Thyroid gland (tissue), 4 donors: ENCODE measurements at regions not wholly inside any gene's neighbourhood (a gene's known extent, or its start where the extent isn't known, plus 50 kb on each side); places are given as distances from the start of the nearest gene placed in this dataset.

Experiments
- DNase-seq, 2 donors: peaks; one replicate each; pipeline ENCODE4 v3.0.0-alpha.2; 2019
- H3K27ac ChIP-seq, 3 donors: fragments of 200-600 bp; sonication (generic); 1 replicate in 2 of 3; 2 replicates in 1 of 3; pipeline ENCODE4 v1.5.1; 2016 to 2019; ENCODE audit warnings: mild to moderate bottlenecking in 1 of 3, moderate library complexity in 1 of 3
- H3K27me3 ChIP-seq: fragments of 200-600 bp; sonication (generic); one replicate; pipeline ENCODE4 v1.5.1; 2019
- H3K36me3 ChIP-seq, 2 donors: fragments of 200-600 bp; sonication (generic); one replicate each; pipeline ENCODE4 v1.5.1; 2016 to 2019
- H3K4me1 ChIP-seq, 2 donors: fragments of 200-600 bp; sonication (generic); one replicate each; pipeline ENCODE4 v1.5.1; 2017 to 2019
- H3K4me3 ChIP-seq, 3 donors: fragments of 200-600 bp; sonication (generic); replicated peaks in 1 of 3; 1 replicate in 2 of 3; 2 replicates in 1 of 3; pipeline ENCODE4 v1.5.1; 2016; ENCODE audit warnings: mild to moderate bottlenecking in 1 of 3
- H3K9me3 ChIP-seq: fragments of 200-600 bp; sonication (generic); one replicate; pipeline ENCODE4 v1.5.1; 2017
- POLR2A ChIP-seq, 2 donors: fragments of 450-650 bp; IDR thresholded peaks; one replicate each; pipeline ENCODE4 v1.6.1; 2017; ENCODE audit warnings: antibody characterized with exemption in 2 of 2, mild to moderate bottlenecking in 2 of 2, moderate library complexity in 1 of 2
- WGBS, 2 donors: methylation state at CpG; one replicate each; pipeline ENCODE4 v1.1.5; 2017; 5-methylcytosine and 5-hydroxymethylcytosine counted together
- intact Hi-C: fragments of 100-400 bp; cut with DNase I; formaldehyde crosslinking; loops from one replicate; pipeline ENCODE4 v1.15.1; 2023
- TF ChIP-seq, protein P1 (sequence below), 6 experiments: fragments of 200-600 bp in 3 of 6; fragments of 450-650 bp in 3 of 6; sonication (generic) in 3 of 6; IDR thresholded peaks; one replicate each; pipeline ENCODE4 v1.5.1; 2016 to 2019; ENCODE audit warnings: antibody characterized with exemption in 6 of 6, mild to moderate bottlenecking in 2 of 6, inconsistent platforms in 1 of 6, moderate library complexity in 1 of 6

DNA sequence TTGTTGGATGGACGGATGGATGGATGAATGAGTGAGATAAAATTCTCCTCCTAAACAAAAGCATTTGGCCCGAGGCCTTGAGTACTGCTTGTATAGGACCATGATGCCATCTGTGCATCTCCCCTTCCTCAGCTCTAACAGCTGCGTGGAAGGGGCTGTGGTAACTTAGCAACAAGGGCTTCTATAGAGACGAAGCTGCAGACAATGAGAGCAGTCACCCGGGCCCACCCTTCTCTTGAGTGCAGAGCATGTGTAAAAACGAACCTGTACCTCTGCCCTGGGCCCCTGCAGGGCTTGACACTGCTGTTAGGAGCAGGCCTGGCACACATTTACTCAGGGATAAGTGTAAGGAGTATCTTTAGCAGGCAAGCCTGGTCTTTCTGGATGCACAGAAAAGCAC is 391.5 kb downstream of the CADM1 start:
- no peak overlapping the region for H3K4me3 ChIP-seq
- H3K36me3 ChIP-seq, result no peaks in the 10 kb centered on the region
- H3K4me1 ChIP-seq, result no peaks in the 10 kb centered on the region
- TF ChIP-seq, protein P1, sequence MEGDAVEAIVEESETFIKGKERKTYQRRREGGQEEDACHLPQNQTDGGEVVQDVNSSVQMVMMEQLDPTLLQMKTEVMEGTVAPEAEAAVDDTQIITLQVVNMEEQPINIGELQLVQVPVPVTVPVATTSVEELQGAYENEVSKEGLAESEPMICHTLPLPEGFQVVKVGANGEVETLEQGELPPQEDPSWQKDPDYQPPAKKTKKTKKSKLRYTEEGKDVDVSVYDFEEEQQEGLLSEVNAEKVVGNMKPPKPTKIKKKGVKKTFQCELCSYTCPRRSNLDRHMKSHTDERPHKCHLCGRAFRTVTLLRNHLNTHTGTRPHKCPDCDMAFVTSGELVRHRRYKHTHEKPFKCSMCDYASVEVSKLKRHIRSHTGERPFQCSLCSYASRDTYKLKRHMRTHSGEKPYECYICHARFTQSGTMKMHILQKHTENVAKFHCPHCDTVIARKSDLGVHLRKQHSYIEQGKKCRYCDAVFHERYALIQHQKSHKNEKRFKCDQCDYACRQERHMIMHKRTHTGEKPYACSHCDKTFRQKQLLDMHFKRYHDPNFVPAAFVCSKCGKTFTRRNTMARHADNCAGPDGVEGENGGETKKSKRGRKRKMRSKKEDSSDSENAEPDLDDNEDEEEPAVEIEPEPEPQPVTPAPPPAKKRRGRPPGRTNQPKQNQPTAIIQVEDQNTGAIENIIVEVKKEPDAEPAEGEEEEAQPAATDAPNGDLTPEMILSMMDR (IDR thresholded peaks at IDR 0.05), result no peak
- no peak for TF ChIP-seq POLR2A (IDR thresholded peaks at IDR 0.05)
- intact Hi-C loops, result no loop called here
- H3K27ac ChIP-seq, result no peak overlapping the region
- DNase-seq, result no peak
- no peaks in the 10 kb centered on the region for H3K9me3 ChIP-seq
- no peaks in the 10 kb centered on the region for H3K27me3 ChIP-seq
- WGBS, 2 donors, result 66 to 72% methylated on average over 6 of the region's 6 CpGs

DNA sequence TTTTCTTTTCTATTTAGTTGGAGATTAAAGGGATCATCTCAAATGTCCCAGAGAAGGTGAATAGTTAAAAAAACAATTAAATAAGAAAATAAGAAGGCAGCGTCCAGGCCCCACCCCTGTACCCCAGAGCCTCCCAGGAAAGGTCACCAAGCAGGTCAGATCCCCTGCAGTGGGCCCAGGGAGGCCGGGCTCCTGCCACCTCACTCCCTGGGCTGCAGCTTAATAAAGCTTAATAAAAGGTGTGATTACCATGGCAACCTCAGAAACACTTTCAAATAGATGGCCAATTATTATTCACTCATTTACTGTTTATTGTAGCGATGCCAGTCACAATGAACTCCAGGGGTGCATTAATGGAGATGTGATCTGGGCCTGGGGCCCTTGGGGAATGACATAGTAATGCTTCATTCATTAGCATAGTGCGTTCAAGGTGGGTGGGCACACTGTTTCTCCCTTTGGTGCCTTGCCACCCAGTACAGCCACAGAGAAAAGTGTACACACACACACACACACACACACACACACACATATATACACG is 386.2 kb downstream of the CADM1 start:
- DNase-seq, result no peak
- Histone ChIP-seq H3K27ac (no peak overlapping the region), H3K4me1 (no peaks in the 10 kb centered on the region), H3K27me3 (no peaks in the 10 kb centered on the region), H3K9me3 (no peaks in the 10 kb centered on the region), H3K36me3 (no peaks in the 10 kb centered on the region), H3K4me3 (no peak overlapping the region)
- WGBS, 2 donors, result 58 to 65% methylated on average over 5 of the region's 5 CpGs
- TF ChIP-seq, protein P1 (IDR thresholded peaks at IDR 0.05), result no peak
- no peak for TF ChIP-seq POLR2A (IDR thresholded peaks at IDR 0.05)
- intact Hi-C loops, result no loop called here

DNA sequence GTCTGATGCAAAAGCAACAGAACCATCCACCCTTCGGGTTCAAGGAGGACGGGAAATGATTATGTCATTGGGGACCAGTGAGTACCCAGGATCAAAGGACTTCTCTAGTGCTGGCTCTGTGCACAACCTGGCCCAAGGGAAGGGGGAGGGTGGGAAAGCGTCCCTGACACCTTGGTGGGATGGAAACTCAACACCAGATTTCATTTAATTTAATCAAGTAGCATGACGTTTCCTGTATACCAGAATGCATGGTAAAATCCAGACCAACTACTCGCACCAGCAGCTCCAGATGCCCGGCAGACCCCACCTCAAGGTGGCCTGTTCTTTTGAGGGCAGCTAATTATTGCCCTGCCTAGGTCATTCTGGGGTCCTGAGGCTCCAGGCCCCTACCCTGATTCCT is 385.1 kb downstream of the CADM1 start:
- no peaks in the 10 kb centered on the region for H3K27me3 ChIP-seq
- no peaks in the 10 kb centered on the region for H3K36me3 ChIP-seq
- WGBS, 2 donors, result 64 to 83% methylated on average over 5 to 6 of the region's 6 CpGs
- no peak overlapping the region for H3K4me3 ChIP-seq
- no peak for DNase-seq
- intact Hi-C loops, result no loop called here
- H3K4me1 ChIP-seq, result no peaks in the 10 kb centered on the region
- H3K27ac ChIP-seq, result no peak overlapping the region
- TF ChIP-seq, protein P1 (IDR thresholded peaks at IDR 0.05), result no peak
- TF ChIP-seq POLR2A (IDR thresholded peaks at IDR 0.05), result no peak
- H3K9me3 ChIP-seq, result no peaks in the 10 kb centered on the region
